ENCODE measurements at regions not wholly inside any gene's neighbourhood (a gene's known extent, or its start where the extent isn't known, plus 50 kb on each side); places are given as distances from the start of the nearest gene placed in this dataset.

DNA sequence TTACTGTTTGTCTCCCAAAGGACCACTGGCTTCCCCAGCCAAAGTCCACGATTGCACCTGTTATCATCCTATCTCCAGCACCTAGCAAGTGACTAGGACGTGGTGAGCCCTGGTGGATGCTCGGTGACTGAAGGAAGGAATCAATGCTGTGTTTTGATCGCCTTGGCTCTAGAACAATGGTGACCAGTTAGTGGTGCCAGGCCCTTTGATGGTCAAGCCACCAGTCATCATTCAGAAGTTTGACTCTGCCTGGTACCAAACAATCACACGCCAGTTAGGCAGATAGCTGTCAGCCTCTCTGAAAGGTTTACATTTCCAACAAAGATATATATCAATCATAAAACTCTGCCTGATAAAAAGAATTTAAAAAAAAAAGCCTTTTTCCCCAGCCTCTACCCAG lies 244.1 kb downstream of the SH3BP4 start:
- TF ChIP-seq GLIS1 (tag by site-specific recombination; IDR thresholded peaks at IDR 0.05) (no peak), ZNF157 (tag by site-specific recombination; IDR thresholded peaks at IDR 0.05) (no peak), ZNF837 (tag by site-specific recombination; IDR thresholded peaks at IDR 0.05) (no peak), RBAK (tag by site-specific recombination; IDR thresholded peaks at IDR 0.05) (no peak), ZNF354C (tag by site-specific recombination; IDR thresholded peaks at IDR 0.05; ENCODE audit: borderline replicate concordance, low read depth) (no peak), ZBTB21 (tag by site-specific recombination; IDR thresholded peaks at IDR 0.05) (no peak), ZNF426 (tag by site-specific recombination; IDR thresholded peaks at IDR 0.05) (no peak), ZNF366 (tag by site-specific recombination; conservative IDR thresholded peaks at IDR 0.05) (no peak), ZNF169 (tag by site-specific recombination; IDR thresholded peaks at IDR 0.05) (no peak), ZNF664 (tag by site-specific recombination; IDR thresholded peaks at IDR 0.05) (no peak), KLF16 (tag by site-specific recombination; IDR thresholded peaks at IDR 0.05) (no peak), ZNF433 (tag by site-specific recombination; IDR thresholded peaks at IDR 0.05; ENCODE audit: low read depth) (no peak), SCRT1 (tag by site-specific recombination; IDR thresholded peaks at IDR 0.05; ENCODE audit: borderline replicate concordance) (no peak), BCL11A (tag by site-specific recombination; IDR thresholded peaks at IDR 0.05; ENCODE audit: low read depth) (no peak), ZNF629 (tag by site-specific recombination; IDR thresholded peaks at IDR 0.05) (no peak), IKZF3 (tag by site-specific recombination; IDR thresholded peaks at IDR 0.05) (no peak)
- TF ChIP-seq, protein P1, sequence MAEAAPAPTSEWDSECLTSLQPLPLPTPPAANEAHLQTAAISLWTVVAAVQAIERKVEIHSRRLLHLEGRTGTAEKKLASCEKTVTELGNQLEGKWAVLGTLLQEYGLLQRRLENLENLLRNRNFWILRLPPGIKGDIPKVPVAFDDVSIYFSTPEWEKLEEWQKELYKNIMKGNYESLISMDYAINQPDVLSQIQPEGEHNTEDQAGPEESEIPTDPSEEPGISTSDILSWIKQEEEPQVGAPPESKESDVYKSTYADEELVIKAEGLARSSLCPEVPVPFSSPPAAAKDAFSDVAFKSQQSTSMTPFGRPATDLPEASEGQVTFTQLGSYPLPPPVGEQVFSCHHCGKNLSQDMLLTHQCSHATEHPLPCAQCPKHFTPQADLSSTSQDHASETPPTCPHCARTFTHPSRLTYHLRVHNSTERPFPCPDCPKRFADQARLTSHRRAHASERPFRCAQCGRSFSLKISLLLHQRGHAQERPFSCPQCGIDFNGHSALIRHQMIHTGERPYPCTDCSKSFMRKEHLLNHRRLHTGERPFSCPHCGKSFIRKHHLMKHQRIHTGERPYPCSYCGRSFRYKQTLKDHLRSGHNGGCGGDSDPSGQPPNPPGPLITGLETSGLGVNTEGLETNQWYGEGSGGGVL (tag by site-specific recombination; IDR thresholded peaks at IDR 0.05), result no peak
- TF ChIP-seq, protein P2, sequence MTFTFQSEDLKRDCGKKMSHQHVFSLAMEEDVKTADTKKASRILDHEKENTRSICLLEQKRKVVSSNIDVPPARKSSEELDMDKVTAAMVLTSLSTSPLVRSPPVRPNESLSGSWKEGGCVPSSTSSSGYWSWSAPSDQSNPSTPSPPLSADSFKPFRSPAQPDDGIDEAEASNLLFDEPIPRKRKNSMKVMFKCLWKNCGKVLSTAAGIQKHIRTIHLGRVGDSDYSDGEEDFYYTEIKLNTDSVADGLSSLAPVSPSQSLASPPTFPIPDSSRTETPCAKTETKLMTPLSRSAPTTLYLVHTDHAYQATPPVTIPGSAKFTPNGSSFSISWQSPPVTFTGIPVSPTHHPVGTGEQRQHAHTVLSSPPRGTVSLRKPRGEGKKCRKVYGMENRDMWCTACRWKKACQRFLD (tag by site-specific recombination; IDR thresholded peaks at IDR 0.05), result no peak
- TF ChIP-seq, protein P3, sequence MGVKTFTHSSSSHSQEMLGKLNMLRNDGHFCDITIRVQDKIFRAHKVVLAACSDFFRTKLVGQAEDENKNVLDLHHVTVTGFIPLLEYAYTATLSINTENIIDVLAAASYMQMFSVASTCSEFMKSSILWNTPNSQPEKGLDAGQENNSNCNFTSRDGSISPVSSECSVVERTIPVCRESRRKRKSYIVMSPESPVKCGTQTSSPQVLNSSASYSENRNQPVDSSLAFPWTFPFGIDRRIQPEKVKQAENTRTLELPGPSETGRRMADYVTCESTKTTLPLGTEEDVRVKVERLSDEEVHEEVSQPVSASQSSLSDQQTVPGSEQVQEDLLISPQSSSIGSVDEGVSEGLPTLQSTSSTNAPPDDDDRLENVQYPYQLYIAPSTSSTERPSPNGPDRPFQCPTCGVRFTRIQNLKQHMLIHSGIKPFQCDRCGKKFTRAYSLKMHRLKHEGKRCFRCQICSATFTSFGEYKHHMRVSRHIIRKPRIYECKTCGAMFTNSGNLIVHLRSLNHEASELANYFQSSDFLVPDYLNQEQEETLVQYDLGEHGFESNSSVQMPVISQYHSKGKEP (tag by site-specific recombination; IDR thresholded peaks at IDR 0.05), result no peak
- TF ChIP-seq, protein P4, sequence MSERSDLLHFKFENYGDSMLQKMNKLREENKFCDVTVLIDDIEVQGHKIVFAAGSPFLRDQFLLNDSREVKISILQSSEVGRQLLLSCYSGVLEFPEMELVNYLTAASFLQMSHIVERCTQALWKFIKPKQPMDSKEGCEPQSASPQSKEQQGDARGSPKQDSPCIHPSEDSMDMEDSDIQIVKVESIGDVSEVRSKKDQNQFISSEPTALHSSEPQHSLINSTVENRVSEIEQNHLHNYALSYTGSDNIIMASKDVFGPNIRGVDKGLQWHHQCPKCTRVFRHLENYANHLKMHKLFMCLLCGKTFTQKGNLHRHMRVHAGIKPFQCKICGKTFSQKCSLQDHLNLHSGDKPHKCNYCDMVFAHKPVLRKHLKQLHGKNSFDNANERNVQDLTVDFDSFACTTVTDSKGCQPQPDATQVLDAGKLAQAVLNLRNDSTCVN (tag by site-specific recombination; optimal IDR thresholded peaks at IDR 0.05), result no peak
- ChIA-PET POLR2A (no interaction called here), CTCF (interaction anchor here (0.7 kb wide), 1 partner anchor 524 kb away, joined by 5 read pairs; no protein-coding TSS in a partner anchor)
- Histone ChIP-seq H3K4me3 (ENCODE audit: low read depth, low read length) (no peak overlapping the region), H3K27ac (ENCODE audit: extremely low read depth, low read depth, low read length) (no peak overlapping the region), H3K9me3 (ENCODE audit: control insufficient read depth, insufficient read depth, low read depth, low read length) (no peaks in the 10 kb centered on the region), H3K36me3 (ENCODE audit: control insufficient read depth in 2 of 2, insufficient read depth in 1 of 2, low read length in 2 of 2) (no peaks in the 10 kb centered on the region), H3K4me1 (ENCODE audit: control insufficient read depth, insufficient read depth, low read length) (no peaks in the 10 kb centered on the region)

DNA sequence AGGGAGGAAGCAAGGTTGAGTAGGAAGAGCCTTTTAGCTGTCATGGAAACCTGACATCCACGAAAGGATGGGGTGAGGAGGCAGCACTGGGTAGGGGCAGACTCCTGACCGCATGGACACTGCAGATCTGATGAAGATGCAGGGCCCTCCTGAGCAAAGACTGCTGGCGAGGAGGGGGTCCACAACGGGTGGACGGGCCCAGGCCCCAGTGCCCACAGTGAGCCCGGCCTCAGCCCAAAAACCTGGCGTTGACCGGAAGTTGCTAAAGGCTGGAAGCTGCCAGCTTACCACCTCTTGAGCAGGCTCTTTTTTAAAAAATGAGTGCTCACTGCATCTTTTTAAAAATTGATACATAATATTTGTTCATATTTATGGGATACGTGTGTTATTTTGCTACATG lies 247.3 kb downstream of the SH3BP4 start:
- no peak overlapping the region for H3K27ac ChIP-seq (ENCODE audit: extremely low read depth, low read depth, low read length)
- no peaks in the 10 kb centered on the region for H3K36me3 ChIP-seq (ENCODE audit: control insufficient read depth in 2 of 2, insufficient read depth in 1 of 2, low read length in 2 of 2)
- no peaks in the 10 kb centered on the region for H3K4me1 ChIP-seq (ENCODE audit: control insufficient read depth, insufficient read depth, low read length)
- POLR2A ChIA-PET, result no interaction called here
- H3K9me3 ChIP-seq (ENCODE audit: control insufficient read depth, insufficient read depth, low read depth, low read length), result no peaks in the 10 kb centered on the region
- H3K4me3 ChIP-seq (ENCODE audit: low read depth, low read length), result no peak overlapping the region
- CTCF ChIA-PET, result interaction anchor here (0.6 kb wide), 1 partner anchor 136 kb away, joined by 3 read pairs; no protein-coding TSS in a partner anchor
- no peak for TF ChIP-seq ZBTB1 (tag by site-specific recombination; IDR thresholded peaks at IDR 0.05)
- no peak for TF ChIP-seq ZNF169 (tag by site-specific recombination; IDR thresholded peaks at IDR 0.05)
- TF ChIP-seq, protein P5, sequence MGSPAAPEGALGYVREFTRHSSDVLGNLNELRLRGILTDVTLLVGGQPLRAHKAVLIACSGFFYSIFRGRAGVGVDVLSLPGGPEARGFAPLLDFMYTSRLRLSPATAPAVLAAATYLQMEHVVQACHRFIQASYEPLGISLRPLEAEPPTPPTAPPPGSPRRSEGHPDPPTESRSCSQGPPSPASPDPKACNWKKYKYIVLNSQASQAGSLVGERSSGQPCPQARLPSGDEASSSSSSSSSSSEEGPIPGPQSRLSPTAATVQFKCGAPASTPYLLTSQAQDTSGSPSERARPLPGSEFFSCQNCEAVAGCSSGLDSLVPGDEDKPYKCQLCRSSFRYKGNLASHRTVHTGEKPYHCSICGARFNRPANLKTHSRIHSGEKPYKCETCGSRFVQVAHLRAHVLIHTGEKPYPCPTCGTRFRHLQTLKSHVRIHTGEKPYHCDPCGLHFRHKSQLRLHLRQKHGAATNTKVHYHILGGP (tag by site-specific recombination; IDR thresholded peaks at IDR 0.05), result no peak
- no peak for TF ChIP-seq MEIS1 (CRISPR knock-in tag; IDR thresholded peaks at IDR 0.05; ENCODE audit: borderline replicate concordance)
- TF ChIP-seq, protein P6, sequence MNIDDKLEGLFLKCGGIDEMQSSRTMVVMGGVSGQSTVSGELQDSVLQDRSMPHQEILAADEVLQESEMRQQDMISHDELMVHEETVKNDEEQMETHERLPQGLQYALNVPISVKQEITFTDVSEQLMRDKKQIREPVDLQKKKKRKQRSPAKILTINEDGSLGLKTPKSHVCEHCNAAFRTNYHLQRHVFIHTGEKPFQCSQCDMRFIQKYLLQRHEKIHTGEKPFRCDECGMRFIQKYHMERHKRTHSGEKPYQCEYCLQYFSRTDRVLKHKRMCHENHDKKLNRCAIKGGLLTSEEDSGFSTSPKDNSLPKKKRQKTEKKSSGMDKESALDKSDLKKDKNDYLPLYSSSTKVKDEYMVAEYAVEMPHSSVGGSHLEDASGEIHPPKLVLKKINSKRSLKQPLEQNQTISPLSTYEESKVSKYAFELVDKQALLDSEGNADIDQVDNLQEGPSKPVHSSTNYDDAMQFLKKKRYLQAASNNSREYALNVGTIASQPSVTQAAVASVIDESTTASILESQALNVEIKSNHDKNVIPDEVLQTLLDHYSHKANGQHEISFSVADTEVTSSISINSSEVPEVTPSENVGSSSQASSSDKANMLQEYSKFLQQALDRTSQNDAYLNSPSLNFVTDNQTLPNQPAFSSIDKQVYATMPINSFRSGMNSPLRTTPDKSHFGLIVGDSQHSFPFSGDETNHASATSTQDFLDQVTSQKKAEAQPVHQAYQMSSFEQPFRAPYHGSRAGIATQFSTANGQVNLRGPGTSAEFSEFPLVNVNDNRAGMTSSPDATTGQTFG (tag by site-specific recombination; IDR thresholded peaks at IDR 0.05; ENCODE audit: borderline replicate concordance), result no peak
- TF ChIP-seq ZNF626 (tag by site-specific recombination; IDR thresholded peaks at IDR 0.05), result no peak
- no peak for TF ChIP-seq ZFP41 (tag by site-specific recombination; IDR thresholded peaks at IDR 0.05; ENCODE audit: borderline replicate concordance)
- no peak for TF ChIP-seq HOXD13 (CRISPR knock-in tag; IDR thresholded peaks at IDR 0.05; ENCODE audit: borderline replicate concordance)

Data from HEK293 (cell line).